Right lobe of liver (tissue), 4 donors: ENCODE measurements at regions not wholly inside any gene's neighbourhood (a gene's known extent, or its start where the extent isn't known, plus 50 kb on each side); places are given as distances from the start of the nearest gene placed in this dataset.

Experiments used
- CTCF ChIP-seq, 4 donors: fragments of 200-600 bp in 3 of 4; fragments of 450-650 bp in 1 of 4; IDR thresholded peaks; one replicate each; pipeline versions ENCODE4 v1.5.1 to v1.8.0; 2016 to 2022; ENCODE audit warnings: antibody characterized with exemption in 4 of 4, mild to moderate bottlenecking in 2 of 4
- POLR2A ChIP-seq: fragments of 450-650 bp; IDR thresholded peaks from one replicate; pipeline ENCODE4 v1.6.1; 2017; ENCODE audit warnings: antibody characterized with exemption, mild to moderate bottlenecking
- donor health status: DM: no; HTN: no; CAD: no.
- donor health status: DM: no; HTN: no; CAD: no.
- donor health status: DM: no; HTN: yes; CAD: no.

GRCh38 chr15:77853008-77853328 lies 220.3 kb upstream of the LINGO1 start:
- TF ChIP-seq CTCF (IDR thresholded peaks at IDR 0.05) (no peak), POLR2A (no peak)
